HepG2 (cell line): ENCODE measurements at regions not wholly inside any gene's neighbourhood (a gene's known extent, or its start where the extent isn't known, plus 50 kb on each side); places are given as distances from the start of the nearest gene placed in this dataset.
A peak's percentile ranks its signal among the peaks of the same experiment; 100 is the strongest.

Experiments used
- AHR ChIP-seq: IDR thresholded peaks from 2 replicates; pipeline ENCODE4 v1.6.1; 2018; ENCODE audit warnings: missing genetic modification reagents, missing compliant biosample characterization
- HNRNPUL1 ChIP-seq: fragments of 200-400 bp; formaldehyde crosslinking; IDR thresholded peaks from 2 replicates; pipeline ENCODE4 v1.6.1; 2017; ENCODE audit warnings: low read depth, mild to moderate bottlenecking, low read length, moderate library complexity
- IRF2 ChIP-seq: IDR thresholded peaks from 2 replicates; pipeline ENCODE4 v1.6.1; 2018; ENCODE audit warnings: missing genetic modification reagents, missing compliant biosample characterization
- MED1 ChIP-seq: sonication (generic); formaldehyde crosslinking; IDR thresholded peaks from 2 replicates; pipeline ENCODE4 v1.4.0; 2020; ENCODE audit warnings: missing genetic modification reagents
- ZBTB20 ChIP-seq: sonication (generic); formaldehyde crosslinking; IDR thresholded peaks from 2 replicates; pipeline ENCODE4 v1.8.1; 2023; ENCODE audit warnings: missing genetic modification reagents, low read depth, mild to moderate bottlenecking, borderline replicate concordance
- ZFP41 ChIP-seq: sonication (generic); formaldehyde crosslinking; IDR thresholded peaks from 2 replicates; pipeline ENCODE4 v1.4.0; 2020; ENCODE audit warnings: mild to moderate bottlenecking, missing genetic modification reagents, borderline replicate concordance
- ZNF124 ChIP-seq: sonication (generic); formaldehyde crosslinking; IDR thresholded peaks from 2 replicates; pipeline ENCODE4 v1.4.0; 2020; ENCODE audit warnings: missing genetic modification reagents
- ZNF205 ChIP-seq: IDR thresholded peaks from 2 replicates; pipeline ENCODE4 v1.6.1; 2018; ENCODE audit warnings: missing biosample characterization, missing genetic modification reagents
- ZNF235 ChIP-seq: sonication (generic); formaldehyde crosslinking; IDR thresholded peaks from 2 replicates; pipeline ENCODE4 v1.8.1; 2023; ENCODE audit warnings: mild to moderate bottlenecking, missing genetic modification reagents, borderline replicate concordance
- ZNF460 ChIP-seq: sonication (generic); formaldehyde crosslinking; IDR thresholded peaks from 2 replicates; pipeline ENCODE4 v1.5.1; 2020; ENCODE audit warnings: missing genetic modification reagents, mild to moderate bottlenecking, borderline replicate concordance
- ZNF672 ChIP-seq: sonication (generic); formaldehyde crosslinking; IDR thresholded peaks from 2 replicates; pipeline ENCODE4 v1.8.1; 2022; ENCODE audit warnings: missing genetic modification reagents
- ZNF766 ChIP-seq: sonication (generic); formaldehyde crosslinking; IDR thresholded peaks from 2 replicates; pipeline ENCODE4 v1.5.0; 2020; ENCODE audit warnings: missing genetic modification reagents, borderline replicate concordance
- TF ChIP-seq, protein P1 (sequence below): sonication (generic); formaldehyde crosslinking; IDR thresholded peaks from 2 replicates; pipeline ENCODE4 v1.8.1; 2022; ENCODE audit warnings: low read depth, mild to moderate bottlenecking, missing genetic modification reagents
- TF ChIP-seq, protein P2 (sequence below): sonication (generic); formaldehyde crosslinking; IDR thresholded peaks from 2 replicates; pipeline ENCODE4 v1.4.0; 2020; ENCODE audit warnings: missing genetic modification reagents
- TF ChIP-seq, protein P3 (sequence below): sonication (generic); formaldehyde crosslinking; IDR thresholded peaks from 2 replicates; pipeline ENCODE4 v1.5.0; 2020; ENCODE audit warnings: missing genetic modification reagents
- TF ChIP-seq, protein P4 (sequence below): sonication (generic); formaldehyde crosslinking; IDR thresholded peaks from 2 replicates; pipeline ENCODE4 v1.5.1; 2020; ENCODE audit warnings: mild to moderate bottlenecking, missing genetic modification reagents, moderate library complexity
- TF ChIP-seq, protein P5 (sequence below): sonication (generic); formaldehyde crosslinking; IDR thresholded peaks from 2 replicates; pipeline ENCODE4 v1.5.1; 2020; ENCODE audit warnings: mild to moderate bottlenecking, moderate library complexity, missing genetic modification reagents

DNA sequence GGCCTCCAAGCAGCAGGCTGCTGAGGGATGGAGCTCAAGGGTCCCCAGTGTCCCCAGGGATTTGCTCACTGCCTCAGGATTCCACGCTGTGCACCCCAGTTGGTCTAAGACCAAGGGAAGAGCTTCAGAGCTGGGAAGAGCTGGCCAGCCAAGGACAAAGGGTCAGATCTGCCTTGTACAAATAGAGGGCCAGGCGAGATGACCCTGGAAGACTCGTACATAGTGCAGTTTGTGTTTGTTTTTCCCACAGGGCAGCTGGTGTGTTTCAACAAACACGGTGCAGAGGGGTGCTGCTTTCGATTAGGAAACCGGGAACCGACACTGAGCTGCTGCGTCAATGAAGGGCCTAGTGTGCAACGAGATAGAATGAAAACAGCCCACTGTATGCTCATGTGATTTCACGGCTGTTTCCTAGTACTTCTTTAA is 56.1 kb upstream of the TRPM1 start (continued):
- TF ChIP-seq ZNF672 (CRISPR knock-in tag) (no peak), HNRNPUL1 (no peak), ZFP41 (CRISPR knock-in tag) (no peak), ZNF460 (CRISPR knock-in tag) (no peak; the same call in 1 of the 2 replicates), ZNF766 (peak; percentile 46; the same call in 1 of the 2 replicates), ZNF205 (CRISPR knock-in tag) (peak; percentile 37; the same call in 1 of the 2 replicates), ZNF124 (CRISPR knock-in tag) (peak; percentile 51), IRF2 (peak; percentile 76; the same call in 1 of the 2 replicates), MED1 (CRISPR knock-in tag) (peak; percentile 96), ZNF235 (CRISPR knock-in tag) (no peak), AHR (CRISPR knock-in tag) (peak; percentile 70; the same call in 1 of the 2 replicates), ZBTB20 (CRISPR knock-in tag) (peak; percentile 80; the same call in 1 of the 2 replicates)
- TF ChIP-seq, protein P1, sequence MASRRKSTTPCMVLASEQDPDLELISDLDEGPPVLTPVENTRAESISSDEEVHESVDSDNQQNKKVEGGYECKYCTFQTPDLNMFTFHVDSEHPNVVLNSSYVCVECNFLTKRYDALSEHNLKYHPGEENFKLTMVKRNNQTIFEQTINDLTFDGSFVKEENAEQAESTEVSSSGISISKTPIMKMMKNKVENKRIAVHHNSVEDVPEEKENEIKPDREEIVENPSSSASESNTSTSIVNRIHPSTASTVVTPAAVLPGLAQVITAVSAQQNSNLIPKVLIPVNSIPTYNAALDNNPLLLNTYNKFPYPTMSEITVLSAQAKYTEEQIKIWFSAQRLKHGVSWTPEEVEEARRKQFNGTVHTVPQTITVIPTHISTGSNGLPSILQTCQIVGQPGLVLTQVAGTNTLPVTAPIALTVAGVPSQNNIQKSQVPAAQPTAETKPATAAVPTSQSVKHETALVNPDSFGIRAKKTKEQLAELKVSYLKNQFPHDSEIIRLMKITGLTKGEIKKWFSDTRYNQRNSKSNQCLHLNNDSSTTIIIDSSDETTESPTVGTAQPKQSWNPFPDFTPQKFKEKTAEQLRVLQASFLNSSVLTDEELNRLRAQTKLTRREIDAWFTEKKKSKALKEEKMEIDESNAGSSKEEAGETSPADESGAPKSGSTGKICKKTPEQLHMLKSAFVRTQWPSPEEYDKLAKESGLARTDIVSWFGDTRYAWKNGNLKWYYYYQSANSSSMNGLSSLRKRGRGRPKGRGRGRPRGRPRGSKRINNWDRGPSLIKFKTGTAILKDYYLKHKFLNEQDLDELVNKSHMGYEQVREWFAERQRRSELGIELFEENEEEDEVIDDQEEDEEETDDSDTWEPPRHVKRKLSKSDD, result no peak
- TF ChIP-seq, protein P2, sequence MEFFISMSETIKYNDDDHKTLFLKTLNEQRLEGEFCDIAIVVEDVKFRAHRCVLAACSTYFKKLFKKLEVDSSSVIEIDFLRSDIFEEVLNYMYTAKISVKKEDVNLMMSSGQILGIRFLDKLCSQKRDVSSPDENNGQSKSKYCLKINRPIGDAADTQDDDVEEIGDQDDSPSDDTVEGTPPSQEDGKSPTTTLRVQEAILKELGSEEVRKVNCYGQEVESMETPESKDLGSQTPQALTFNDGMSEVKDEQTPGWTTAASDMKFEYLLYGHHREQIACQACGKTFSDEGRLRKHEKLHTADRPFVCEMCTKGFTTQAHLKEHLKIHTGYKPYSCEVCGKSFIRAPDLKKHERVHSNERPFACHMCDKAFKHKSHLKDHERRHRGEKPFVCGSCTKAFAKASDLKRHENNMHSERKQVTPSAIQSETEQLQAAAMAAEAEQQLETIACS (CRISPR knock-in tag), result no peak
- TF ChIP-seq, protein P3, sequence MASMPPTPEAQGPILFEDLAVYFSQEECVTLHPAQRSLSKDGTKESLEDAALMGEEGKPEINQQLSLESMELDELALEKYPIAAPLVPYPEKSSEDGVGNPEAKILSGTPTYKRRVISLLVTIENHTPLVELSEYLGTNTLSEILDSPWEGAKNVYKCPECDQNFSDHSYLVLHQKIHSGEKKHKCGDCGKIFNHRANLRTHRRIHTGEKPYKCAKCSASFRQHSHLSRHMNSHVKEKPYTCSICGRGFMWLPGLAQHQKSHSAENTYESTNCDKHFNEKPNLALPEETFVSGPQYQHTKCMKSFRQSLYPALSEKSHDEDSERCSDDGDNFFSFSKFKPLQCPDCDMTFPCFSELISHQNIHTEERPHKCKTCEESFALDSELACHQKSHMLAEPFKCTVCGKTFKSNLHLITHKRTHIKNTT (CRISPR knock-in tag), result no peak
- TF ChIP-seq, protein P4, sequence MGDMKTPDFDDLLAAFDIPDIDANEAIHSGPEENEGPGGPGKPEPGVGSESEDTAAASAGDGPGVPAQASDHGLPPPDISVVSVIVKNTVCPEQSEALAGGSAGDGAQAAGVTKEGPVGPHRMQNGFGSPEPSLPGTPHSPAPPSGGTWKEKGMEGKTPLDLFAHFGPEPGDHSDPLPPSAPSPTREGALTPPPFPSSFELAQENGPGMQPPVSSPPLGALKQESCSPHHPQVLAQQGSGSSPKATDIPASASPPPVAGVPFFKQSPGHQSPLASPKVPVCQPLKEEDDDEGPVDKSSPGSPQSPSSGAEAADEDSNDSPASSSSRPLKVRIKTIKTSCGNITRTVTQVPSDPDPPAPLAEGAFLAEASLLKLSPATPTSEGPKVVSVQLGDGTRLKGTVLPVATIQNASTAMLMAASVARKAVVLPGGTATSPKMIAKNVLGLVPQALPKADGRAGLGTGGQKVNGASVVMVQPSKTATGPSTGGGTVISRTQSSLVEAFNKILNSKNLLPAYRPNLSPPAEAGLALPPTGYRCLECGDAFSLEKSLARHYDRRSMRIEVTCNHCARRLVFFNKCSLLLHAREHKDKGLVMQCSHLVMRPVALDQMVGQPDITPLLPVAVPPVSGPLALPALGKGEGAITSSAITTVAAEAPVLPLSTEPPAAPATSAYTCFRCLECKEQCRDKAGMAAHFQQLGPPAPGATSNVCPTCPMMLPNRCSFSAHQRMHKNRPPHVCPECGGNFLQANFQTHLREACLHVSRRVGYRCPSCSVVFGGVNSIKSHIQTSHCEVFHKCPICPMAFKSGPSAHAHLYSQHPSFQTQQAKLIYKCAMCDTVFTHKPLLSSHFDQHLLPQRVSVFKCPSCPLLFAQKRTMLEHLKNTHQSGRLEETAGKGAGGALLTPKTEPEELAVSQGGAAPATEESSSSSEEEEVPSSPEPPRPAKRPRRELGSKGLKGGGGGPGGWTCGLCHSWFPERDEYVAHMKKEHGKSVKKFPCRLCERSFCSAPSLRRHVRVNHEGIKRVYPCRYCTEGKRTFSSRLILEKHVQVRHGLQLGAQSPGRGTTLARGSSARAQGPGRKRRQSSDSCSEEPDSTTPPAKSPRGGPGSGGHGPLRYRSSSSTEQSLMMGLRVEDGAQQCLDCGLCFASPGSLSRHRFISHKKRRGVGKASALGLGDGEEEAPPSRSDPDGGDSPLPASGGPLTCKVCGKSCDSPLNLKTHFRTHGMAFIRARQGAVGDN (CRISPR knock-in tag), result peak; percentile 72
- TF ChIP-seq, protein P5, sequence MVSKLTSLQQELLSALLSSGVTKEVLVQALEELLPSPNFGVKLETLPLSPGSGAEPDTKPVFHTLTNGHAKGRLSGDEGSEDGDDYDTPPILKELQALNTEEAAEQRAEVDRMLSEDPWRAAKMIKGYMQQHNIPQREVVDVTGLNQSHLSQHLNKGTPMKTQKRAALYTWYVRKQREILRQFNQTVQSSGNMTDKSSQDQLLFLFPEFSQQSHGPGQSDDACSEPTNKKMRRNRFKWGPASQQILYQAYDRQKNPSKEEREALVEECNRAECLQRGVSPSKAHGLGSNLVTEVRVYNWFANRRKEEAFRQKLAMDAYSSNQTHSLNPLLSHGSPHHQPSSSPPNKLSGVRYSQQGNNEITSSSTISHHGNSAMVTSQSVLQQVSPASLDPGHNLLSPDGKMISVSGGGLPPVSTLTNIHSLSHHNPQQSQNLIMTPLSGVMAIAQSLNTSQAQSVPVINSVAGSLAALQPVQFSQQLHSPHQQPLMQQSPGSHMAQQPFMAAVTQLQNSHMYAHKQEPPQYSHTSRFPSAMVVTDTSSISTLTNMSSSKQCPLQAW (CRISPR knock-in tag), result peak; percentile 50; the same call in 1 of the 2 replicates
